ENCODE measurements at regions not wholly inside any gene's neighbourhood (a gene's known extent, or its start where the extent isn't known, plus 50 kb on each side); places are given as distances from the start of the nearest gene placed in this dataset.

GRCh38 chr11:30172158-30172557 lies 58.7 kb upstream of the FSHB start:
- no peak overlapping the region for H3K27ac ChIP-seq (ENCODE audit: low read depth in 1 of 3, low read length in 2 of 3)
- no peak for FAIRE-seq
- no peaks in the 10 kb centered on the region for H3K36me3 ChIP-seq (ENCODE audit: control insufficient read depth in 3 of 3, insufficient read depth in 2 of 3, low read depth in 1 of 3, low read length in 3 of 3)
- H3K27me3 ChIP-seq (ENCODE audit: control insufficient read depth in 3 of 3, insufficient read depth in 3 of 3, low read length in 3 of 3): no peaks in the 10 kb centered on the region
- no peak for DNase-seq
- no peak overlapping the region for H3K4me3 ChIP-seq (ENCODE audit: low read depth in 1 of 3, low read length in 3 of 3)
- peaks cover 0 to 2% of the 10 kb centered on the region in 2 donors for H3K9me3 ChIP-seq (ENCODE audit: control insufficient read depth in 2 of 2, insufficient read depth in 1 of 2, low read depth in 1 of 2, low read length in 1 of 2)
- WGBS, 3 donors: 36 to 58% (median 52%) methylated on average over 2 of the region's 2 CpGs
- H3K4me1 ChIP-seq (ENCODE audit: control insufficient read depth in 3 of 3, insufficient read depth in 2 of 3, low read depth in 1 of 3, low read length in 2 of 3): no peaks in the 10 kb centered on the region

GRCh38 chr11:30172883-30173311 lies 57.9 kb upstream of the FSHB start:
- DNase-seq (no peak), FAIRE-seq (no peak)
- Histone ChIP-seq H3K4me3 (ENCODE audit: low read depth in 1 of 3, low read length in 3 of 3) (no peak overlapping the region), H3K9me3 (ENCODE audit: control insufficient read depth in 2 of 2, insufficient read depth in 1 of 2, low read depth in 1 of 2, low read length in 1 of 2) (peaks cover 2 to 7% of the 10 kb centered on the region in 2 donors), H3K27ac (ENCODE audit: low read depth in 1 of 3, low read length in 2 of 3) (no peak overlapping the region), H3K27me3 (ENCODE audit: control insufficient read depth in 3 of 3, insufficient read depth in 3 of 3, low read length in 3 of 3) (no peaks in the 10 kb centered on the region), H3K4me1 (ENCODE audit: control insufficient read depth in 3 of 3, insufficient read depth in 2 of 3, low read depth in 1 of 3, low read length in 2 of 3) (no peaks in the 10 kb centered on the region), H3K36me3 (ENCODE audit: control insufficient read depth in 3 of 3, insufficient read depth in 2 of 3, low read depth in 1 of 3, low read length in 3 of 3) (no peaks in the 10 kb centered on the region)
- 50 to 55% (median 50%) methylated on average over 3 of the region's 3 CpGs for WGBS, 3 donors

GRCh38 chr11:30174265-30175020 lies 56.4 kb upstream of the FSHB start:
- no peaks in the 10 kb centered on the region for H3K36me3 ChIP-seq (ENCODE audit: control insufficient read depth in 3 of 3, insufficient read depth in 2 of 3, low read depth in 1 of 3, low read length in 3 of 3)
- H3K27me3 ChIP-seq (ENCODE audit: control insufficient read depth in 3 of 3, insufficient read depth in 3 of 3, low read length in 3 of 3): no peaks in the 10 kb centered on the region
- 76 to 78% (median 78%) methylated on average over 2 of the region's 2 CpGs for WGBS, 3 donors
- DNase-seq: no peak
- H3K4me1 ChIP-seq (ENCODE audit: control insufficient read depth in 3 of 3, insufficient read depth in 2 of 3, low read depth in 1 of 3, low read length in 2 of 3): no peaks in the 10 kb centered on the region
- peaks cover 2 to 13% of the 10 kb centered on the region in 2 donors for H3K9me3 ChIP-seq (ENCODE audit: control insufficient read depth in 2 of 2, insufficient read depth in 1 of 2, low read depth in 1 of 2, low read length in 1 of 2)
- no peak for FAIRE-seq
- H3K27ac ChIP-seq (ENCODE audit: low read depth in 1 of 3, low read length in 2 of 3): no peak overlapping the region
- no peak overlapping the region for H3K4me3 ChIP-seq (ENCODE audit: low read depth in 1 of 3, low read length in 3 of 3)

Data from small intestine (tissue), 7 donors.